ENCODE measurements at regions not wholly inside any gene's neighbourhood (a gene's known extent, or its start where the extent isn't known, plus 50 kb on each side); places are given as distances from the start of the nearest gene placed in this dataset.

DNA sequence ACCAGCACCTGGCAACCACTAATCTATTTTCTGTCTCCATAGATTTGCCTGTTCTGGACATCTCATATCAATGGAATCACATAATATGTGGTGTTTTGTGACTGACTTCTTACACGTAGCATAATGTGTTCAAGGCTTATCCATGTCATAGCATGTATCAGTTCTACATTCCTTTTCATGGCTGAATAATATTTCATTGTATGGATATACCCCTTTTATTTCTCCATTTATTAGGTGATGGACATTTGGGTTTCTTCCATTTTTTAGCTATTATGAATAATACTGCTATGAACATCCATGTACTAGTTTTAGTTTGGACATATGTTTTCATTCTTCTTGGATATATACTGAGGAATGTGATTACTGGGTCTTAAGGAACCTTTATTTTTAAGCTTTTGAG, 78.0 kb upstream of the OLIG2 start:
- no peak for TF ChIP-seq EZH2phosphoT487 (IDR thresholded peaks at IDR 0.05; ENCODE audit: insufficient read depth, low read depth)
- TF ChIP-seq EZH2 (IDR thresholded peaks at IDR 0.05; ENCODE audit: insufficient read depth, poor library complexity, severe bottlenecking) = no peak
